Left colon (tissue), 2 donors: ENCODE measurements at regions not wholly inside any gene's neighbourhood (a gene's known extent, or its start where the extent isn't known, plus 50 kb on each side); places are given as distances from the start of the nearest gene placed in this dataset.

ENCODE experiments used
- ATAC-seq: fragments of 200-7000 bp; cut with Tn5 transposase; one replicate; pipeline ENCODE4 v1.9.1; 2020; ENCODE audit warnings: mild to moderate bottlenecking, moderate library complexity
- DNase-seq, 2 donors: peaks; one replicate each; pipeline ENCODE4 v3.0.0-alpha.2; 2020
- intact Hi-C, 2 donors: fragments of 100-400 bp; cut with DNase I in 1 of 2; cut with micrococcal nuclease in 1 of 2; formaldehyde crosslinking; loops; one replicate each; pipeline versions ENCODE4 v1.11.2 to v1.14.0; 2022; cut with DNase I, micrococcal nuclease
- donor health status: DM: no; HTN: no; CAD: no.
- donor health status: DM: yes; HTN: yes; CAD: no.

DNA sequence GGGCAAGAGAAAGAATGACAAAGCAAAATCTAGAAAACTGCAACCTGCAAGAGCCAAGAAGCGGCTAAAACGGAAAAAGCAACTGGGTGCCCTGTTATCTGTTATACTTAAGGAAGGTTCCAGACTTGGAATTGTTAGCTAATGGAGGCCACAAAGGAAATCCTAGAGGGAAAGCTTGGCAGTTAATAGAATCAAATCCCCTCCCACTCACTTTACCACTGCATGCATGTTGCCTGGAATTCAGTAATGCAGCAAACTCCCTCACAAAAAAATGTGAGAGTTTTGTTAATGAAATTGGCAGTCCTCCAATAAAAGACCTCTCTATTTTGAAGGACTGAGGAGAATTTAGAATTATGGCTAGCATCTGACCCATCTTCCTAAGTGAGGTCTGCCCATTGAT is 164.2 kb upstream of the SOX5 start:
- intact Hi-C loops = no loop called here
- DNase-seq (no peak), ATAC-seq (no peak)

DNA sequence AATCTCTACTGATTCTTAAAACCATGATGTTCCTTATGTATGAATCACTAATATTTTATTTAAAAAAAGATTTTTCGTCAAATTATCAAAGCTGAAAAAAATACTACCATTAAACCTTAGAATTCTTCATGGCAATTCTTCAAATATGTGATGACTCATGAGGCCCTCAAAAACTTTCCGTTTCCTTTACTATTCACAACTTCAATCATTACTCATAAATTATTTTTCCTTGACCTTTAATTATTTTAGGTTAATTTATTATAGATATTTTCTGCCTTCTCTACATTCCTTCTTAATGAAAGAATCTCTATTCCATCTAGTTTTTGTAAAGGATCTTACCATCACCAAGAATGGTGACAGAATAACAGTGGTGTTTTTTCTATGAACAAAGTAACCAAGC is 162.1 kb upstream of the SOX5 start:
- ATAC-seq (no peak), DNase-seq (no peak)
- intact Hi-C loops = no loop called here

DNA sequence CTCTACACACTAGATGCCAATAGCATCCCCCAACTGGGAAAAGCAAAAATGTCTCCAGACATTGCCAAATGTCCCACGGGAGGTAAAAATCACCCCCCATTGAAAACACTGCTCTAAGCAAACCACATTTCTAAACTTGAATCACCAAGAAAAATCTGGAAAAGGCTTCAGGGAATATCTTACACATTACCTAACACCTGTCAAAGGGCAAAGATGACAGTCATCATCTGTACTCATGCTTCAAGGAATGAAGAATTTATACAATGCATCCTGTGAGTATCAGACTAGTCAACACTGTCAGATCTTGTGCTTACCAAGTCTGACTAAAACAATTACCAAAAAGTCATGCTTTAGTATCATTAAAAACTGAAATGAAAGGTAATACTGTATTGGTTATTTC is 161.6 kb upstream of the SOX5 start:
- DNase-seq (no peak), ATAC-seq (no peak)
- intact Hi-C loops = no loop called here

DNA sequence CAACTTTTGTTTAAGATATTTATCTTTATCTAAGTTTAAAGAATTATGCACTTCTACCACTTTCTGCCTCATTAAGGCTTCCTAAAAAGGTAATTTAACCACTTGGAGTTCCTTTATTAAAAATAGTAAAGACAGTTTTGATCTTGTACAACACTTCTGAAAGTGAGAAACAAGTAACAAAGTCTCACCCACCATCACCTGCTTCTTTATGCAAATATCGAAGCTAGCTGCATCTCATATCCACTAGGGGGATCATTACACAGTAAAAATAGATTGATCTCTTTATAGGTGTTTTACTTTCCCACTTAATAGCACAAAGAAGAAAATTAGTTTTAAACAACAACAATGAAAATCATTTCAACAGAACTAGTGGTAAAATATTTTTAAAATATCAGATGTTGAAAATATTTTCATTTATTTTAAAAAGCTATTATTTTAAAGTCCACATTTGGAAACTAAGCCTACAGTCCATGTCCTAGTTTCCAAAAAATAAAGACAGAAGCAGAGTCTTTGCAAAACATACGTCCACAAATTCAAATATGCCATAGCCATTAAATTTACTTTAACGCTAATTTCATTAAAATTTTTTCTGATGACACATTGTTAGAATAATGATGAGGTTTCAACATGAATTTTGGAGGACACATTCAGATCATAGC is 160.0 kb upstream of the SOX5 start:
- intact Hi-C loops = no loop called here
- no peak for DNase-seq

DNA sequence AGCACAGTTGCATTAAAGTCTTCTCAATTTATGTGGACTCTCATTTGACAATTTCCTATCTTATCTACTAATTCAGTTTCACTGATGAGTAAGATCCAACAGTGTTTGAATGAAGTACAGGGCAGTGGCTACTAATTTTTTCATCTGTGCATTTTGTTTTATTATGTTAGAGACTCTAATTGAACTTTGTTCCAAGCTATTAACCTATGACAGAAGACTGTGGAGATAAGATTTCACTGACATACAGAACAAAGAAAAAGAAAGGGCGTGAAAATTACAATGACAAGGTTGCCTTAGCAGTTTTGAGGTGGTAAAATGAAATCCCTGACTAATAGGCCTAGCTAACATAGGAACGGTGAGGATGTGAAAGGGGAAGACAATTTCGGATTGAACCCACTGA is 153.2 kb upstream of the SOX5 start:
- ATAC-seq (peak; percentile 36), DNase-seq (no peak)
- intact Hi-C loops = no loop called here

More for the DNA sequence above, 160.0 kb upstream of the SOX5 start:
- no peak for ATAC-seq

DNA sequence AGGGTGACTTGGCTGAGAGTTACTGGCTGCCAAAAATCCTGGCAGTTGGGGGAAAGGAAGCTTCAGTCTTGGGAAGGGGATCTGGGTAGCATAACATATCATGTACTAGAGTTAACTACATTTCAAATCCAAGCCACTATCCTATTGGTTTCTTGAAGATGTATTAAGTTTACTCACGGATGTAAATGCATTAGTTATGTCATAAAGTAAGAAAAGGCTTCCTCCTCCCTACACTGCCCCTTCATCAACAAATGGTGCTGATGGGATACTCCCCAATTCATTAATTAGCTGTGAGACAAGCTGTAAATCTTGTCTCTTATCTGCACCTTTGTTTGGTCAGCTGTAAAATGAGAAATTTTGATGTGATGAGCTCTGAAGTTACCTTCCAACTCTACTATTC is 150.1 kb upstream of the SOX5 start:
- intact Hi-C loops = no loop called here
- ATAC-seq (no peak), DNase-seq (no peak)

DNA sequence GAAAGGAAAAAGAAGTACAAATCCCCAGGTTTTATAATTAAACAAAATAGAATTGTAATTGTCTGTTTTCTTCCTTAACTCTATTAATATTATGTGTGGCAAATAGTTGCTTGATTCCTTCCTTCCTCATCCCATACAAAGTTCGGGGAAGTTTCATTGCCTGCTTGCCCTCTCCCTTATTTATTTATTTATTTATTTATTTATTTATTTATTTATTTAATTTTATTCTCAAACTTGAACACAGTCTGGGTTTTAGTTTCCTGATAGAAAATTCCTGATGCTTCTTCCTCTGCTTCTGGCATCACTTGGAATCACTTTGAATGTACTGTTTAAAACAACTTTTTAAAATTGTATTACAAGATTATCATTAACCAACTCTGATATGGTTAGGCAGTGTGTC is 145.8 kb upstream of the SOX5 start:
- no peak for DNase-seq
- intact Hi-C loops = no loop called here
- ATAC-seq = no peak

DNA sequence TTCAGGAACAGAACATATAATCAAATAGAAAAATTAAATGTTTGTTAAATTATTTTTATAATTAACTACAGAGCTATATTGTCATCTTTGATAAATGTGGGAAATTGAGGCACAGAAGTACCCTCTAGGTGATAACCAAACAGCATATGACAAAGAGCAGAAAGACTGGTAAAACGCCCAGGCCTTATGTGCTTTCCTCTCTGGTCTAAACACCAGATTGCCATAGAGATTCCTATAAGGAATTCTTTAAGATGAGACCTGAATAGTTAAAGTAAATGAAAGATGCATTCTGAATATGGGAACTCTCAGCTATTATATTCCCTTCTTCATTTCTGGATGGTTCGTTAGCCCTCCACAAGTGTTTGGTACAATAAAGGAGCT is 140.0 kb upstream of the SOX5 start:
- no peak for ATAC-seq
- DNase-seq = no peak
- intact Hi-C loops = no loop called here

DNA sequence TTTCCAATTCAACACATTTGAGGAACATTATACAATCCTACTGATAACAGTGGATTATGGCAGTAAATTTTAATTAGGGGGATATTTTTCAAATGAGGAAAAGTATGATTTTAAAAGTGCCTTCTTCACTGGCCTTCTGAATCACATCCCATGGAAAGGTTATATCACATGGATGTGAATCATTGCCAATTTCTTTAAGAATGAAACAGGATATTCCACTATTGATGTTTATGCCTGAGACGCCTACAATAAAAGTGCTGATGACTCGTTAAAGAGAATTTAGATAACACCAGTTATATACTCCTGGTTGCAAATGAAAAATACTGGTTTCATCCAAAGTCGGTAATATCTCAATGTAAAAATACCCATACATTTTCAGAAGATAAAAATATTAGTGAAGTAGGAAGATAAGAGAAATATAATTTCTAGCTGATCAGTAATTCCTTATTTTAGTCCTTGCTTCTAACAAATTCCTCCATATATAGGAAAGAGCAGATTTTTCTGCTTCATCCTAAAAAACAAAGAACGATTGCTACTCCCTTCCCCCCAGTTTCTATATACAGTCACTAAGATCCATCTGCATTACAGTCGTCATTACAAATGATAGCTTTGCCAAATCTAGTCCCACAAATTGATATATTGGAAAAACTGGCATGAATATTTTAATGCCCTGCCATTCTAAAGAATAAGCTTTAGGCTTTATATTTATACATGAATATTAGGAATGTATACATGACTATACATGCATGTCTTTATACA is 139.5 kb upstream of the SOX5 start:
- intact Hi-C loops = no loop called here
- ATAC-seq = no peak

DNA sequence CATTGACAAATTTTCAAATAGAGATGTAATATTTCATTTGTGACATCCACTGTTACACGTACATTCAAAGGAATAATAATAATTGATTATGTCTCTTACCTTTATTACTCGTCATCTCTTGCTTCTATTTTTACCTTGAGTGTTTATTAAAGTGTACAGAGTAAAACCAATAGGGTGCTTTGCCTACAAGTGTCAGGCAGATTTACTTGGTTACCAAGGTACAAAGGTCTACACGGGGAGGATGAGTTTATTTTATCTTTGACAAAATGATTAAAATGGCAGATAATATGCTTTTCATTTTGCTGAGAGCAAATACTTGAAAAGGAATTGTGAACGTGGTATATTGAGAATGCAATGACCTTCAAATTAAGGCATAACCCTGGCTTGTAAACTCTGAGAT is 137.8 kb upstream of the SOX5 start:
- intact Hi-C loops = no loop called here
- DNase-seq (no peak), ATAC-seq (no peak)

More for the DNA sequence above, 139.5 kb upstream of the SOX5 start:
- DNase-seq = no peak

DNA sequence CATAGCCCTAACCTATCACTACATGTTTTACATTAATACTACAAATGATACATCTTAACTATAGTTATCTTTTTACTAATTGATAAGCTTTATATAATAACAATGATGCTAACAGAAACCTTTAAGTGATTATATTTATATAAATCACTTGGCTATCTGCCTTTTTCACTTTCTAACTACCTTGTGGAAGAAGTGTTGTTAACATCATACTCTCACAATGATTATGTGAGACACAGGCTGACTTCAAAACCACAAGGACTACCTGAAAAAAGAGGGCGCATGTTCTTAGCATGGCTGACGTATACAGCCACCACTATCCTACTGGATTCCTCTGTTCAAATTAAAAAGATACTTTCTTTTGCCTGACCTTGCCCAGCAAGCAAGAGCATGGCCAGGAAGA is 135.3 kb upstream of the SOX5 start:
- intact Hi-C loops = no loop called here
- ATAC-seq (no peak), DNase-seq (no peak)

DNA sequence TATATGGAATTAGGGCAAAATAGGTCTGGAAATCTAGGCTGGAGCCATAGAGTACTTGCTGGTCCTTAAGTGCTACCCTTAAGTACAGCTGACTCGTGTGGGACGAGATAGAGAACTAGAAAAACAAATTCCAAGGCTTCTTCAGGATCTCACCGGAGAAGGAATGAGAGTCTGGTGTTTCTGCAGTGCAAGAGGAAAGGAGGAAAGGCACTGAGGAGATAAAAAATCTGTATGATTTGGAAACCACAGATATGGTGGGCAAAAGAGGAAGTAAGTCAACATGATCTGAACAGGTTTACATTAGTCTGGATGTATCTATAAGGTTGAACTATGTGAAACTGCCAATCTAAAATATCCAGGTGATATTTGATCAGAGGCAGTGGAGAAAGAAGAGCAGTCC is 134.4 kb upstream of the SOX5 start:
- no peak for DNase-seq
- no peak for ATAC-seq
- intact Hi-C loops = no loop called here

DNA sequence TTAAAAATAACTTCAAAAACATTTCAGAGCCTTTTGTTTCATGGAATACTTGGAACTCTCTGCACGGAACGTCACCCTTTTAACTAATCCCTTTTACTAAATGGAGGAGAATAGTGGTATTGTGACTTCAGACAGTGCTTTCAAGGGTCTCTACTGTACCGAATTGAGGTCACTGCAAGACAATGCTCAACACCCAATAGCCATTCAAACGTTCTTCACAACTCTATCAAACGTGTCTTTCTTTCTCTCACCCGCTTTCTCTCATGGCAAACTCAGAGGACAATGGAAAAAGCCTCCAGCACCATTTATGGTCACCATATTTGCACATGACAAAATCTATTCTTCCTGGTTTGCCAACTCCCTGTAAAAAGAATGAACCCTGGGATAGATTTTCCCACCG is 132.1 kb upstream of the SOX5 start:
- ATAC-seq = no peak
- intact Hi-C loops = no loop called here
- DNase-seq = no peak

DNA sequence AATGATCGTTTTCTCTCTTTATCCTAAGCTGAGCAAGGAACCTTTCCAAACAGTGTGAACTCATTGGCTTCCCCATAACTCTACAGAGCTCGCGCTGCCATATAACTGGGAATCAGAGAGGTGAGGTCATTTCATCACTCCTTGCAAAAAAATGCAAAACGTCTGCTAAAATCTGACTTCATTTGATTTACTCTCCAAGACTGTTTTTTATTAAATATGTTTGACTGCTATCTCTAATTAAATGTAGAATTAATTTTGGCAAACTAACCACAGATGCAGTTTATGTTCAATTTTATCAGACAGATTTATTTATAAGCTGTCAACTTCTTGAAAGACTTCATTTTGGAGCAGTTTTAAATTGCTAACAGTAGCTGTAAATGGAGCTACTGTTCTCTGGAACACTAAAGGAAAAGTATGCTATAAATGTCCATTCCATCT is 131.6 kb upstream of the SOX5 start:
- DNase-seq = no peak
- intact Hi-C loops = no loop called here
- ATAC-seq = no peak

DNA sequence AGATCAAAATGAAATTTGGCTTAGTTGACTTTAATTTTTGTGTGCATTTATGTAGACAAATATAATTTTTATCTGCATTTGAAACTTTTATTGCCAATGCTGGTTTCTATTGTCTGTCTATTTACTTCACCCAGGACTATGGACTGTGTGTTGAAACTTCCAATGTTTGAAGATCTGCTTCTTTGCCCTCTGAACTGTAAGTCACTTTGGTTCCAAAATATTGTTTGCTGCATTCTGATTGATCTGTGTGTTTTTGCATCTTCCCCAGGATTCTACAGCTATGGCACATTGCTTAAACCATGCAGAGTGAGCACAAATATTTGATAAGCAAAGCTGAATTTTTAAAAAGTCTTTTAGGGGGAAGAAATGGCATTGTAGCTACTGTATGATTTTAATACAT is 131.0 kb upstream of the SOX5 start:
- DNase-seq (no peak), ATAC-seq (no peak)
- intact Hi-C loops = no loop called here

DNA sequence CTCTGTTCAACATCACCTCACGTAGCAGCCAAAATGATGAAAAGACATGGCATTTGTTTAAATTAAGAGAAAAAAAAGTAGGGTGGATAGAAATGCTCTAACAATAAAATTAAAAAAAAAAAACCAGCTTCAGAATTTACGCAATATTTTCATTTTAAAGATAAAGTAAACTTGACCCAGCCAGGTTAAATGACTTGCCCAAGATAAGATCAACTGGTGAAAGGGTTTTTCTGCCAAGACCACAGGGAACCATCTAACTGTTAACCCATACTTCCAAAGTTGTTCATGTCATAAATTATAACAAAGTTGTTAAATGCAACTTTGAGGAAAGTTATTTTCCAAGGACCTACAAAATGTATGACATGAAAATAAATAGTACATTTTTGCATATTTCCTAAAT is 129.6 kb upstream of the SOX5 start:
- DNase-seq = no peak
- no peak for ATAC-seq
- intact Hi-C loops = no loop called here

DNA sequence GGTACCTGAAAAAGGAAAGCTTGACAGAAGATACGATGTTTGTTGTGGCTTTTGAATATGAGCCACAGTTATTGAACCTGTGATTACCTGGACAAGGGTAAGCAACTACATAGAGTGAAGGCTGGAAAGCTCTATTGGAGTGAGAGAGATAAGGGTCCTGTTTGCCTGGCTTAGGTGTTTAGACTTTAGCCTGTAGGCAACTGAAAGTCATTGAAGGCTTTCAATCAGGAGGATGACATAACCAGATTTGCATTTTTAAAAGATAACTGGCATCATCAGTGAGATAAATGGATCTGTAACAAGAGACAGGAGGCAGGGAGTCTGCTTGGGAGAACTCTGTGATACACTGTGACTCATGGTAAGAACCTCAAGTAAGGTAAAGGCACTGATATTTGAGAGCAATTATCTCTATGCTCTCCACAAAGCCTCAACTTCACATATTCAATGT is 128.9 kb upstream of the SOX5 start:
- DNase-seq = no peak
- intact Hi-C loops = no loop called here
- no peak for ATAC-seq

DNA sequence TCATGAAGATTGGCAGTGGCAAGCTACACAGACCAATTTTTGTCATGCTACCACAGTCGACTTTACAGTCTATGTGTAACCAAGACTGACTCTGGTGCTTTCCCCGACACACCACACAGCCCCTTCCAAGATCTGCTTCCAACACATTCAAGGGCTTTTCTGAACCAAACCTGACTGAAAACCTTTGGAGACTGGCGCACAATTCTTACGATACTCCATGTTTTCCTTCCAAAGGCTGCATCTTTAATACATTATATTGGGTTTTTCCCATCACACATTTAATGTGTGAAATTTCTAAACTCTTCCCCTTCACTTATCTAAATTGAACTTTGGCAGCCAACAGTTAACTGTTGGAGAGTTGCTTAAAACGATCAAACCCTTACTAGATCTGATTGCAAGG is 127.7 kb upstream of the SOX5 start:
- intact Hi-C loops = no loop called here
- DNase-seq (no peak), ATAC-seq (no peak)

DNA sequence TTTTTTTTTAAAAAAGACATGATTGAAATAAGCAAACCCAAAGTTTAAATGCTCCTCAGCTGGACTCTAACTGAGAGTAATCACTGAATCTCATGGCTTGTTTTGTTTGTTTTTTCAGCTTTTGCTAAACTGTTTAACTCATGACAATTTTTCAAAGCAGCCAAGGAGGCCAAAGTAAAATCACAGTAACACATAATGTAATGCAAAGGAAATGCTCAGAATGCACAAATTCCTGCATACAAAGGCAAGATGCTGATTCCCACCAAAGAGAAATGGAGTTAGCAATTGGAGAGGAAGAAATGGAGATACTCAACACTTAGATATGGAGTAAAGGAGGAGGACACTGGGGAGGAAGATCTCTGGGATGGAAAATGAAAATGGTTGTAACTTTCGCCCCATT is 126.2 kb upstream of the SOX5 start:
- ATAC-seq = no peak

DNA sequence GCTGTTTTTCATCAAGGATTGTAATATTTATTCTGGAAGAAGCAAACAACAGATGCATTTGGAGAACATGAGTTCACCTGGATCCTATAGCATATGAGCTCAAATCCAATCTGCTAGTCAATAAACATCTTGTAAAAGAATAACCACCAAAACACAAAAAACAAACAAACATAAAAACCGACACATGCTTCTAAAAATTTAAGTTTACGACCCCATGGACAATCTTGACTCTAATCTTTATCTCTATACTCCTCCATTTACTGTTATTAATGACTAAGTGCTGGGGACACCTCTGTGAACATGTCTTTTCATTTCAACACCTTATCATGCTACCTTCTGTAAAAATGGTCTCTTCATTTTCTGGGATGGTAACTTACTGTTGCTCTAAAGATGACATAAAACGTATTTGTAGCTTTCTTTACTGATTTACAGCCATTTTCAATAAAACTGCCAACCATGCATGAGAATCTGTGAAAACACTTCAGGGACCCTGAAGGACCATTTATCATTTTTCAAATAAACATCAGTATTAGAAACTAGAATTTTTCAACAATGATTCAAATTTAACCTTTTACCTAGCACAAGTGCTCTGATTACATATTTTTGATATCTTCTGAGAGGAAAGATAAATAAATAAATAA is 123.8 kb upstream of the SOX5 start:
- ATAC-seq (no peak), DNase-seq (no peak)
- intact Hi-C loops = no loop called here

More for the DNA sequence above, 126.2 kb upstream of the SOX5 start:
- intact Hi-C loops = no loop called here
- no peak for DNase-seq
